Cardiac fibroblast (primary cell): ENCODE measurements at regions not wholly inside any gene's neighbourhood (a gene's known extent, or its start where the extent isn't known, plus 50 kb on each side); places are given as distances from the start of the nearest gene placed in this dataset.

ENCODE experiments used
- DNase-seq, 2 donors: peaks; one replicate each; pipeline versions ENCODE4 v3.0.0 to v3.0.0-alpha.2; 2010; ENCODE audit warnings: low read depth in 2 of 2
- H3K4me3 ChIP-seq, 2 donors: replicated peaks in 1 of 2; 1 replicate in 1 of 2; 2 replicates in 1 of 2; pipeline ENCODE4 v1.5.1; 2011; ENCODE audit warnings: low read depth in 2 of 2, low read length in 2 of 2, mild to moderate bottlenecking in 2 of 2, moderate library complexity in 1 of 2
- CTCF ChIP-seq: IDR thresholded peaks from one replicate; pipeline ENCODE4 v1.5.1; 2011; ENCODE audit warnings: low read depth, mild to moderate bottlenecking, low read length, inconsistent platforms

GRCh38 chr17:77735081-77735565 lies 223.4 kb upstream of the TNRC6C start:
- no peak for TF ChIP-seq CTCF
- peak in 1 of 2 donors; percentile 27 for DNase-seq
- no peak overlapping the region for H3K4me3 ChIP-seq

DNA sequence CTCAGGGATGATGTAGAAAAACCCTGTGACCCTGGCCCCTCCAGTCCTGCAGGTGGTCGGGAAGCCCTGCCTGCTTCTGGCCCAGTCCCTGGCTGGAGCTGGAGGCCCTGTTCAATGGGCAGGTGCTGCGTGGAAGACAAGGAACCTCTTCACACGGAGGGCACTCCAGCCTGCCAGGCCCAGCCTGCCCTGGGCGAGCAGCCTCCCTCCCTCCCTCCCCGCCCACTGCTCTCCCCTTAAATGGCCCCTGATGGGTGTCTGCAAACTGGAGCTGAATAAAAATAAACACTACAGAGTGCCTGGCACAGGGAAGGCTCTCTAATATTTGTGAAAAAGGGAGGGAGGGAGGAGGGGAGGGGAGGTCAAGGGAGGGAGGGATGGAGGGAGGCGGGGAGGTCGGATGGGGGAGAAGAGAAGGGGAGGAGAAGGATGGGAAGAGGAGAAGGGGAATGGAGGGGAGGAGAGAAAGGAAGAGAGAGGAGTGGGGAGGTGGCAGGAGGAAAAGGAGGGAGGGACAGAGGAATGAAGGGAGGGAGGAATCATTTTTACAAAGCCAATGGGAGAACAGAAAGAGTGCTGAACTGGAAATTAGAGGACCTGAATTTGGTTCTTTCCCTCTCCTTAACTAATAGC lies 222.8 kb upstream of the TNRC6C start:
- TF ChIP-seq CTCF, result no peak
- no peak overlapping the region for H3K4me3 ChIP-seq
- peak in 1 of 2 donors; percentile 58 for DNase-seq

- H3K4me3 ChIP-seq, result no peak overlapping the region
- no peak for TF ChIP-seq CTCF
- no peak for DNase-seq
Observed at GRCh38 chr17:77736199-77736585, 222.3 kb upstream of the TNRC6C start.

- no peak for TF ChIP-seq CTCF
- DNase-seq, result no peak
- no peak overlapping the region for H3K4me3 ChIP-seq
Observed at GRCh38 chr17:77736721-77737120, 221.8 kb upstream of the TNRC6C start.

DNA sequence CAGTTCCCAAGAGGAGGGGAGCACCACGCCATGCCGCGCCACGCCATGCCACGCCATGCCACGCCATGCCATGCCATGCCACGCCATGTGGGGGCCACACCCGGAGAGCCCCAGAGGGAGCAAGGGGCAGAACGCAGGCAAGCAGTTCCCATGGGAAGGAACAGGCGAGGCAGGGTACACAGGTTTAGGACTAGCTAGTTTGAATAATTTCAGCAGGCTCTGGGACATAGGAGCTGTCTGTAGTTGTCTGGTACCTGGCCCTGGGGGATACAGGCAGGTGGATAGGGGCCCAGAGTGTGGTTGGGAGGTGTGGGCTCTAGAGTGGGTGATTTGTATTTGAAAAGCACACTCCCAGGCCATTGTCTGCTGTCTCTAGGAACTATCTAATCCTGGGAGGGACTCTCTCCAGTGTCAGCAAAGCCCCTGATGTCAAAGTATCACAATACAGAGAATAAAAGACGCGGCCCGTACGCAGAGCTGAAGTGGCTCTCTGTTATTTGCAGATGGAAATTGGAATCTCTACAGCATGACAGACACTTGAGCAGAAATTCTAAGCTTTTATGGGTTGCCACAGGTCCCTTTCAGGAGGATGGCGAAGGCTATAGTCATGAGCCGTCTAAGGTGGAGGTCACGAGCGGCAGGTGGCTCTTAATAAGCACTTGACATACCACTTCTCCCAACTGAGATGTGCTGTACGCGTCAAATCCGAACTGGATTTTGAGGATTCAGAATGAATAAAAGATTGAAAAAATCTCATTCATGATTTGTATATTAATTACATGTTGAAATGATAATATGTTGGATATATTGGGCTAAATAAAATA lies 220.8 kb upstream of the TNRC6C start:
- no peak for DNase-seq
- no peak overlapping the region for H3K4me3 ChIP-seq
- no peak for TF ChIP-seq CTCF

- peak; percentile 2 to 66 for DNase-seq
- H3K4me3 ChIP-seq, result no peak overlapping the region
- no peak for TF ChIP-seq CTCF
Observed at GRCh38 chr17:77738751-77739531, 219.6 kb upstream of the TNRC6C start.
